HL-60 (cell line): ENCODE measurements at regions not wholly inside any gene's neighbourhood (a gene's known extent, or its start where the extent isn't known, plus 50 kb on each side); places are given as distances from the start of the nearest gene placed in this dataset.
"Not testable (repeated sequence)": the region's sequence is repeated elsewhere in the genome, so short reads cannot be mapped to it uniquely, and the experiment has no call there.

Source experiments
- DNase-seq, 2 experiments: peaks; one replicate each; pipeline ENCODE4 v3.0.0-alpha.2; 2010 to 2020; ENCODE audit warnings: low read depth in 1 of 2, low spot score in 1 of 2
- H3K27ac ChIP-seq: fragments of 250-450 bp; sonication (Bioruptor Pico); replicated peaks from 2 replicates; pipeline ENCODE4 v1.5.1; 2020; ENCODE audit warnings: mild to moderate bottlenecking, moderate library complexity
- H3K27me3 ChIP-seq: fragments of 250-450 bp; sonication (Bioruptor Pico); 2 replicates; pipeline ENCODE4 v1.5.1; 2021; ENCODE audit warnings: mild to moderate bottlenecking, moderate library complexity; ENCODE audit not compliant: insufficient read depth, poor library complexity, severe bottlenecking
- H3K4me3 ChIP-seq: replicated peaks from 2 replicates; pipeline ENCODE4 v1.5.1; 2011; ENCODE audit warnings: mild to moderate bottlenecking, control low read depth, low read length; ENCODE audit not compliant: insufficient read depth
- GABPA ChIP-seq: IDR thresholded peaks from 2 replicates; pipeline ENCODE4 v1.6.1; 2012; ENCODE audit warnings: low read depth
- POLR2AphosphoS5 ChIP-seq: IDR thresholded peaks from 2 replicates; pipeline ENCODE4 v1.6.1; 2012; ENCODE audit warnings: low read depth
- REST ChIP-seq: IDR thresholded peaks from 2 replicates; pipeline ENCODE4 v1.6.1; 2012; ENCODE audit warnings: low read depth; ENCODE audit not compliant: insufficient replicate concordance
- SPI1 ChIP-seq: IDR thresholded peaks from 2 replicates; pipeline ENCODE4 v1.6.1; 2012; ENCODE audit warnings: low read depth, mild to moderate bottlenecking, borderline replicate concordance
- TF ChIP-seq, protein P1 (sequence below): IDR thresholded peaks from one replicate; pipeline ENCODE4 v1.5.1; 2011; ENCODE audit warnings: low read length, control low read depth, inconsistent platforms; ENCODE audit not compliant: insufficient read depth

DNA sequence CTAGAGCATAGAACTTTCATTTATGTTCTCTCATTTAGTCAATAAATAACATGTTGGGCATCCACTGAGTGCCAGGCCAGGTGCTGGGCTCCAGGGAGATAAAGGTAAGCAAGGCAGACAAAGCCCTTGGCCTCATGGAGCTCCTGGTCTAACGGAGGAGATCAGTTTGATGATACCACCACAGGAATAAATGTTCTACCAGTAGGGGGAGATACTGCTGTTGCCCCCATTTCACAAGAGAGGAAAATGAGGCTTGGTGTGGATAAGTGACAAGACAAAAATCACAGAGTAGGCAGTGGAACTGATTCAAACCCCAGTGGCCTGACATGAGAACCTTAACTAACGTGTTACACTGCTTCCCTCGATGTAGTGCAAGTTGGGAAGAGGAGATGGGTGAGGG is 80.4 kb upstream of the ERCC4 start:
- DNase-seq: no peak
- H3K27me3 ChIP-seq: no peaks in the 10 kb centered on the region
- no peak overlapping the region for H3K4me3 ChIP-seq
- no peak for TF ChIP-seq SPI1
- no peak for TF ChIP-seq POLR2AphosphoS5
- no peak for TF ChIP-seq REST
- TF ChIP-seq, protein P1, sequence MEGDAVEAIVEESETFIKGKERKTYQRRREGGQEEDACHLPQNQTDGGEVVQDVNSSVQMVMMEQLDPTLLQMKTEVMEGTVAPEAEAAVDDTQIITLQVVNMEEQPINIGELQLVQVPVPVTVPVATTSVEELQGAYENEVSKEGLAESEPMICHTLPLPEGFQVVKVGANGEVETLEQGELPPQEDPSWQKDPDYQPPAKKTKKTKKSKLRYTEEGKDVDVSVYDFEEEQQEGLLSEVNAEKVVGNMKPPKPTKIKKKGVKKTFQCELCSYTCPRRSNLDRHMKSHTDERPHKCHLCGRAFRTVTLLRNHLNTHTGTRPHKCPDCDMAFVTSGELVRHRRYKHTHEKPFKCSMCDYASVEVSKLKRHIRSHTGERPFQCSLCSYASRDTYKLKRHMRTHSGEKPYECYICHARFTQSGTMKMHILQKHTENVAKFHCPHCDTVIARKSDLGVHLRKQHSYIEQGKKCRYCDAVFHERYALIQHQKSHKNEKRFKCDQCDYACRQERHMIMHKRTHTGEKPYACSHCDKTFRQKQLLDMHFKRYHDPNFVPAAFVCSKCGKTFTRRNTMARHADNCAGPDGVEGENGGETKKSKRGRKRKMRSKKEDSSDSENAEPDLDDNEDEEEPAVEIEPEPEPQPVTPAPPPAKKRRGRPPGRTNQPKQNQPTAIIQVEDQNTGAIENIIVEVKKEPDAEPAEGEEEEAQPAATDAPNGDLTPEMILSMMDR: no peak
- TF ChIP-seq GABPA: no peak
- H3K27ac ChIP-seq: no peak overlapping the region

- TF ChIP-seq GABPA (no peak), REST (no peak)
- TF ChIP-seq, protein P1: no peak
- Histone ChIP-seq H3K27ac (no peak overlapping the region), H3K27me3 (no peaks in the 10 kb centered on the region), H3K4me3 (no peak overlapping the region)
- DNase-seq: no peak
Observed at GRCh38 chr16:13845232-13845631, 74.7 kb upstream of the ERCC4 start.

GRCh38 chr16:13848795-13849194 is 71.2 kb upstream of the ERCC4 start:
- H3K27me3 ChIP-seq: no peaks in the 10 kb centered on the region
- TF ChIP-seq SPI1 (no peak), POLR2AphosphoS5 (no peak), GABPA (no peak), REST (no peak)
- TF ChIP-seq, protein P1: no peak
- H3K27ac ChIP-seq: no peak overlapping the region
- no peak overlapping the region for H3K4me3 ChIP-seq
- DNase-seq: no peak

DNA sequence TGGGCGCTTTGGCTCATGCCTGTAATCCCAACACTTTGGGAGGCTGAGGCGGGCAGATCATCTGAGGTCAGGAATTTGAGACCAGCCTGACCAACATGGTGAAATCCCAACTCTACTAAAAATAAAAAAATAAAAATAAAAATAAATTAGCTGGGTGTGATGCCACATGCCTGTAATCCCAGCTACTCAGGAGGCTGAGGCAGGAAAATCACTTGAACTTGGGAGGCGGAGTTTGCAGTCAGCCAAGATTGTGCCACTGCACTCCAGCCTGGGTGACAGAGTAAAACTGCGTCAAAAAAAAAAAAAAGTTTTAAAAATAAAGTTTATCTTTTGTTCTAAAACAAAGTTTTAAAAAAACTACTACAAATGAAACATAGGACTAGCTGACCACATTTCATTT is 69.8 kb upstream of the ERCC4 start:
- not testable (repeated sequence) for H3K27me3 ChIP-seq, DNase-seq, H3K27ac ChIP-seq, H3K4me3 ChIP-seq
